IPS DF 4.7 (cell line): ENCODE measurements at regions not wholly inside any gene's neighbourhood (a gene's known extent, or its start where the extent isn't known, plus 50 kb on each side); places are given as distances from the start of the nearest gene placed in this dataset.

ENCODE experiments used
- DNase-seq: peaks from one replicate; pipeline ENCODE4 v3.0.0-alpha.2; 2013; ENCODE audit warnings: low spot score; ENCODE audit errors: extremely low read depth

GRCh38 chr2:118221536-118222272 is 133.4 kb downstream of the INSIG2 start:
- no peak for DNase-seq

GRCh38 chr2:118219611-118220010 is 131.3 kb downstream of the INSIG2 start:
- no peak for DNase-seq

- no peak for DNase-seq
Observed at GRCh38 chr2:118216224-118216623, 128.0 kb downstream of the INSIG2 start.

GRCh38 chr2:118209727-118210126 is 121.5 kb downstream of the INSIG2 start:
- DNase-seq: no peak

GRCh38 chr2:118207889-118208288 is 119.6 kb downstream of the INSIG2 start:
- DNase-seq: no peak

- DNase-seq: no peak
Observed at GRCh38 chr2:118202707-118203303, 114.5 kb downstream of the INSIG2 start.

- DNase-seq: no peak
Observed at GRCh38 chr2:118198268-118198667, 110.0 kb downstream of the INSIG2 start.

- DNase-seq: no peak
Observed at GRCh38 chr2:118197011-118197675, 108.9 kb downstream of the INSIG2 start.

GRCh38 chr2:118190474-118190873 is 102.2 kb downstream of the INSIG2 start:
- DNase-seq: no peak

- DNase-seq: no peak
Observed at GRCh38 chr2:118186858-118187254, 98.6 kb downstream of the INSIG2 start.

- DNase-seq: no peak
Observed at GRCh38 chr2:118186110-118186857, 98.0 kb downstream of the INSIG2 start.

GRCh38 chr2:118185210-118186109 is 97.2 kb downstream of the INSIG2 start:
- no peak for DNase-seq

- DNase-seq: no peak
Observed at GRCh38 chr2:118183381-118183780, 95.1 kb downstream of the INSIG2 start.

- no peak for DNase-seq
Observed at GRCh38 chr2:118179445-118179844, 91.2 kb downstream of the INSIG2 start.

- no peak for DNase-seq
Observed at GRCh38 chr2:118177884-118178283, 89.6 kb downstream of the INSIG2 start.

- no peak for DNase-seq
Observed at GRCh38 chr2:118177318-118177717, 89.0 kb downstream of the INSIG2 start.

GRCh38 chr2:118176601-118177000 is 88.3 kb downstream of the INSIG2 start:
- no peak for DNase-seq

- no peak for DNase-seq
Observed at GRCh38 chr2:118171546-118171945, 83.3 kb downstream of the INSIG2 start.

GRCh38 chr2:118169359-118170005 is 81.2 kb downstream of the INSIG2 start:
- no peak for DNase-seq

GRCh38 chr2:118168615-118169014 is 80.3 kb downstream of the INSIG2 start:
- DNase-seq: no peak
